Activated T-cell treated with anti-CD3 and anti-CD28 coated beads, Interleukin-2, amount 50 U/mL, for 4 hours (primary cell): ENCODE measurements at regions not wholly inside any gene's neighbourhood (a gene's known extent, or its start where the extent isn't known, plus 50 kb on each side); places are given as distances from the start of the nearest gene placed in this dataset.

Source experiments
- ATAC-seq, 2 donors: fragments of 200-7000 bp; cut with Tn5 transposase; one replicate each; pipeline ENCODE4 v1.10.0; 2021
- DNase-seq: peaks from one replicate; pipeline ENCODE4 v3.0.0-alpha.2; 2020
- H3K27me3 Mint-ChIP-seq: one replicate; pipeline ENCODE4 v1.8.0; 2021; ENCODE audit warnings: low read depth, mixed read lengths
- H3K36me3 Mint-ChIP-seq: one replicate; pipeline ENCODE4 v1.8.0; 2022; ENCODE audit warnings: mixed read lengths; ENCODE audit not compliant: insufficient read depth
- H3K4me1 Mint-ChIP-seq: one replicate; pipeline ENCODE4 v1.8.0; 2021; ENCODE audit warnings: low read depth, mixed read lengths
- H3K4me3 Mint-ChIP-seq: one replicate; pipeline ENCODE4 v1.8.0; 2021; ENCODE audit warnings: mild to moderate bottlenecking, moderate library complexity, mixed read lengths
- H3K9me3 Mint-ChIP-seq: one replicate; pipeline ENCODE4 v1.8.0; 2021; ENCODE audit warnings: mixed read lengths

- Mint-ChIP-seq H3K9me3 (peaks cover 25% of the 10 kb centered on the region), H3K4me1 (no peaks in the 10 kb centered on the region), H3K27me3 (no peaks in the 10 kb centered on the region), H3K4me3 (no peak overlapping the region), H3K36me3 (peaks cover 11% of the 10 kb centered on the region)
- DNase-seq (no peak), ATAC-seq (no peak)
Observed at GRCh38 chr16:11484691-11485258, 101.9 kb downstream of the LITAF start.

- no peaks in the 10 kb centered on the region for H3K27me3 Mint-ChIP-seq
Observed at GRCh38 chr16:11485676-11486075, 101.0 kb downstream of the LITAF start.

GRCh38 chr16:11487289-11487688, 99.4 kb downstream of the LITAF start:
- peaks cover 26% of the 10 kb centered on the region for H3K9me3 Mint-ChIP-seq
- H3K4me1 Mint-ChIP-seq, result no peaks in the 10 kb centered on the region
- no peak for ATAC-seq
- no peak for DNase-seq
- no peaks in the 10 kb centered on the region for H3K27me3 Mint-ChIP-seq
- peaks cover 9% of the 10 kb centered on the region for H3K36me3 Mint-ChIP-seq
- no peak overlapping the region for H3K4me3 Mint-ChIP-seq

More at GRCh38 chr16:11485676-11486075, 101.0 kb downstream of the LITAF start:
- H3K4me3 Mint-ChIP-seq, result no peak overlapping the region
- peaks cover 13% of the 10 kb centered on the region for H3K36me3 Mint-ChIP-seq
- peaks cover 22% of the 10 kb centered on the region for H3K9me3 Mint-ChIP-seq
- ATAC-seq (no peak), DNase-seq (no peak)
- H3K4me1 Mint-ChIP-seq, result no peaks in the 10 kb centered on the region

- Mint-ChIP-seq H3K27me3 (no peaks in the 10 kb centered on the region), H3K4me3 (no peak overlapping the region), H3K9me3 (peaks cover 18% of the 10 kb centered on the region)
Observed at GRCh38 chr16:11488304-11488703, 98.4 kb downstream of the LITAF start.

GRCh38 chr16:11491524-11491923, 95.2 kb downstream of the LITAF start:
- H3K36me3 Mint-ChIP-seq, result peaks cover 3% of the 10 kb centered on the region
- H3K4me3 Mint-ChIP-seq, result no peak overlapping the region
- ATAC-seq (no peak), DNase-seq (no peak)
- H3K4me1 Mint-ChIP-seq, result peaks cover 6% of the 10 kb centered on the region
- peaks cover 10% of the 10 kb centered on the region for H3K9me3 Mint-ChIP-seq
- no peaks in the 10 kb centered on the region for H3K27me3 Mint-ChIP-seq

More at GRCh38 chr16:11488304-11488703, 98.4 kb downstream of the LITAF start:
- ATAC-seq, result no peak
- DNase-seq, result no peak
- Mint-ChIP-seq H3K36me3 (peaks cover 7% of the 10 kb centered on the region), H3K4me1 (no peaks in the 10 kb centered on the region)

- no peak overlapping the region for H3K4me3 Mint-ChIP-seq
- DNase-seq (no peak), ATAC-seq (no peak)
- peaks cover 3% of the 10 kb centered on the region for H3K36me3 Mint-ChIP-seq
- H3K4me1 Mint-ChIP-seq, result peaks cover 15% of the 10 kb centered on the region
- peaks cover 10% of the 10 kb centered on the region for H3K9me3 Mint-ChIP-seq
- H3K27me3 Mint-ChIP-seq, result no peaks in the 10 kb centered on the region
Observed at GRCh38 chr16:11492808-11493530, 93.8 kb downstream of the LITAF start.

- Mint-ChIP-seq H3K9me3 (peaks cover 10% of the 10 kb centered on the region), H3K4me3 (no peak overlapping the region), H3K4me1 (peaks cover 16% of the 10 kb centered on the region), H3K27me3 (no peaks in the 10 kb centered on the region), H3K36me3 (peaks cover 3% of the 10 kb centered on the region)
- ATAC-seq (no peak), DNase-seq (no peak)
Observed at GRCh38 chr16:11493531-11493929, 93.2 kb downstream of the LITAF start.

- no peak overlapping the region for H3K4me3 Mint-ChIP-seq
- peaks cover 3% of the 10 kb centered on the region for H3K36me3 Mint-ChIP-seq
- DNase-seq (no peak), ATAC-seq (no peak)
- H3K4me1 Mint-ChIP-seq, result peaks cover 16% of the 10 kb centered on the region
- no peaks in the 10 kb centered on the region for H3K27me3 Mint-ChIP-seq
- peaks cover 10% of the 10 kb centered on the region for H3K9me3 Mint-ChIP-seq
Observed at GRCh38 chr16:11494029-11494428, 92.7 kb downstream of the LITAF start.

- H3K27me3 Mint-ChIP-seq, result no peaks in the 10 kb centered on the region
- H3K4me1 Mint-ChIP-seq, result peaks cover 16% of the 10 kb centered on the region
- DNase-seq (no peak), ATAC-seq (no peak)
- no peak overlapping the region for H3K4me3 Mint-ChIP-seq
- H3K9me3 Mint-ChIP-seq, result peaks cover 10% of the 10 kb centered on the region
- peaks cover 3% of the 10 kb centered on the region for H3K36me3 Mint-ChIP-seq
Observed at GRCh38 chr16:11494433-11494832, 92.3 kb downstream of the LITAF start.

GRCh38 chr16:11495066-11495407, 91.7 kb downstream of the LITAF start:
- ATAC-seq (no peak), DNase-seq (no peak)
- Mint-ChIP-seq H3K4me1 (peaks cover 16% of the 10 kb centered on the region), H3K9me3 (peaks cover 10% of the 10 kb centered on the region), H3K4me3 (no peak overlapping the region), H3K36me3 (peaks cover 3% of the 10 kb centered on the region), H3K27me3 (no peaks in the 10 kb centered on the region)
